GM19023 (cell line): ENCODE measurements at regions not wholly inside any gene's neighbourhood (a gene's known extent, or its start where the extent isn't known, plus 50 kb on each side); places are given as distances from the start of the nearest gene placed in this dataset.
"Not testable (repeated sequence)": the region's sequence is repeated elsewhere in the genome, so short reads cannot be mapped to it uniquely, and the experiment has no call there.

Source experiments
- ATAC-seq: cut with Tn5 transposase; IDR thresholded peaks from one replicate; pipeline ENCODE4 v1.9.1; 2021; ENCODE audit warnings: mild to moderate bottlenecking, moderate library complexity; ENCODE audit not compliant: unreplicated experiment

DNA sequence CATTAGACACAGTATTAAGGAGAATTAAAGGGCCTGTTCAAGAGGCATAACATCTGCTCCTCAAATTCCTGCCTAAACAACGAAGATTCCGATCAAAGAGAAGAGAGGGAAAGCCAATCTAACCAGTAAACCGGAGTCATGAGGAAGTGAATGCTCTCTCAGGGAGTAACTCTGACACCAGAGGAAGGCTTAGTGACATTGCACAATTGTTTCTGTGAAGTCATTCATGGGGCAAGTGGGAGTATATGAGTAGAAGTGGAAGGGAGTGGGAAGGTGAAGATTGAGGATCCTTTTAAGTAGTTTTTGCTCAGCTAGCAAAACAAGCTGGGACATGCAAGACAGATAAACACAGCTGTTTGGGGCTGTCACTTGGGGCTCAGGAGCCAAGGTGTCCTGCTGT, 136.4 kb upstream of the FAM174A start:
- ATAC-seq = not testable (repeated sequence)

DNA sequence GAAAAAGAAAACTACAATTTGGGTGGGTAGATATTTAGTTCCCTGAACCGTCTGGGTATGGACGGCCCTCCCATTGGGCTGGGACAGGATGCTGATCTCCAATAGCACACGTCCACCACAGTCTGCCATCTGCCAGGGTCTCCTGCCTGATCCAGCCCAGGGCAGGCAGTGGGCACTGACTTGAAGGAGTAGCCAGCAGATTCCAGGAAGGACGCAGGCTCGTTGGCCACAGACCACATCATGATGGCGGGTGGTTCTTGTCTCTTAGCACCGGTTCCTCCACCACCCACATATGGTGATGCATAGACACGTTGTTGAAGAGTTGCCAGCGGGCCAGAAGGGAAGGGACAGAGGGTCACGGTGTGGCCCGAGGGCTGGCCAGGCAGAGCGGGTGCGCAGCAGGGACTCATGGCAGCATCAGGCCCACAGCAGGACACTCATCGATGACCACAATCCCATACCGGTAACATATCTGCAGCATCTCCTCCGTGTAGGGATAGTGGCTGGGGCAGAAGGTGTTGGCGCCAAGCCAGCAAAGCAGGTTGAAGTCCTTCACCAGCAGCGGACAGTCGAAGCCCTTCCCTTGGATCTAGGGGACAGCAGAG, 155.8 kb upstream of the FAM174A start:
- ATAC-seq = not testable (repeated sequence)

DNA sequence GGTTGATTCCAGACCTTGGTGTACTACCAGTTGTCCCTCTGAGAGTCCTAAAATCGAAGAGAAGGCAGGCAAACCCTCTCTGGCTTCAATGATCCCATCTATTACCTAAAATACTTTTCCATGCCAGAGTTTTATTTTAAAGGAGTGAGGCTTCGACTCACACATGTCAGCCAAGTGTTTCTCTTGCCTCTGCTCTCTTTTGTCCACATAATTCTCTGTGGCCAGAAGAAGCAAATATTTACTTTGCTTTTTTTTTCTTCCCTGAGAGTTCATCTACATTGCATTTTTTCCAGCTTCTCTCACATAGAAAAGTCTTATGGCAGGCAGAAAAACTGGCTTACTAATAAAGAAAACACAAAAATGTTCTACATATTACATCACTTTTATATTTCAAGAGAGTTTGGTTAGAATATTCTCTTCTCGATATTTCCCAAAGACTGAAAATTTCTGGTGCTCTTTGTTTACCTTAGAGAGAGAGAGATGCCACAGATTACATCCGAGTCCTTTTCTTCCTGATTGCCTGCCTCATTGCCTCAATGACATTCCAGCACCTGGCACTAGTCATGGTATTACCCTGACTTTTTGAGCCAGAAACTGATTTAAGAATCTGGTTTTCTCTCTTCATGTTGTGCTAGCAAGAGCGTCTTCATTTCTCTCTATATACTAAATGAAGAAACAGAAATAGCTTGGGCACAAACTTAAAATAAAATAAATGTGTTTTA, 170.3 kb upstream of the FAM174A start:
- ATAC-seq = not testable (repeated sequence)

DNA sequence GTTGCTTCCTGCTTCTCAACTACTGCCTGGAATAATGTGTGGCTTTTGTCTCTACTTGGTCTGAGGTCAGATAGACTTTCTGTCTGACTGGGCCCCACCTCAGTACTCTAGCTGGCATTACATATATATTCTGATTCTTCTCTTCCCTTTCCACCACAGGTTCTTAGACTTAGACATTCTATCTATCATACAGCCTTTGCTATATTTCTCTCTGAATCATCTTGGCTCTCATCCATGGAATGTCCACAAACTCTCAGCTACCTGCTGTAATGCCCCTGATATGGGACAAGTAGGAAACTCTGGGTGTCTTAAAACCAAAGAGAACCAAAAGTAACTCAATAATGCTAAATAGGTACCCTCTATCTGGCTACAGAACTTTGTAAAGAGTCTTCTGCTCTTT, 170.8 kb upstream of the FAM174A start:
- ATAC-seq = not testable (repeated sequence)

DNA sequence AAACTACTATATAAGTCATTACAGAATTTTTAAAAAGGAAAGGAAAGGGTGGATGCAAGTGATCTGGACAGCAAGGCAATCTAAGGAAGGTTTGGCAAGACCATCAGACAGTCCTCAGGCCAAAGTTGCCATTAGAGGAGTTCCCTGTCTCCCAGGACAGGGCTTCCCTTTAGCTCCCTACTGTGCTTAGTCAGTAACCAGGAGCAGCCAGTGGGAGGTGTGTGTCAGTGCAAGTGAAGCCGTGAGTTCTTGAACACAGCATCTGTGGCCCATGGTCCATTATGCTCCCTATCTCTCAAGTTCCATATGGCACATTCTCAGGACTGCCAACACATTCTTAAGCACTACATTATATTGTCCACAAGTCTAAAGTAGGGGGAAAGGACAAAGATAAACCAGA, 175.2 kb upstream of the FAM174A start:
- not testable (repeated sequence) for ATAC-seq

DNA sequence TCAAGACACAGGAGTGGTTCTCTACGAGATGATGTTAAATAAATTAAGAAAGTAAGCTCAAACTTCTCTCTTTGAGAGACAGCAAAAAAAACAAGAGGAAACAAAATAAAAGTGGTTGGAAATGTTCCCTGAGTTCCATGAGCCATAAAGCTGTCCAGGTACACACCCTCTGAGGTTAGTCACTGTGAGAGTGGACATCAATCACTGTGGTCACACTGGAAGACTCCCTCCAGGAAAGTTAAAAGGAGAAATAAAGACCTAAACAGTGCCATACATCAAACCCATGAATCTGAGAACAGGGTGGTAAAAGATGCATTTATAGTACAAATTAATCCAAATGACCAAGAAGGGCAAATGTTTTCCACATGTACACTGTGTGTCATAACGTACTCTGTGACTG, 188.9 kb upstream of the FAM174A start:
- not testable (repeated sequence) for ATAC-seq

DNA sequence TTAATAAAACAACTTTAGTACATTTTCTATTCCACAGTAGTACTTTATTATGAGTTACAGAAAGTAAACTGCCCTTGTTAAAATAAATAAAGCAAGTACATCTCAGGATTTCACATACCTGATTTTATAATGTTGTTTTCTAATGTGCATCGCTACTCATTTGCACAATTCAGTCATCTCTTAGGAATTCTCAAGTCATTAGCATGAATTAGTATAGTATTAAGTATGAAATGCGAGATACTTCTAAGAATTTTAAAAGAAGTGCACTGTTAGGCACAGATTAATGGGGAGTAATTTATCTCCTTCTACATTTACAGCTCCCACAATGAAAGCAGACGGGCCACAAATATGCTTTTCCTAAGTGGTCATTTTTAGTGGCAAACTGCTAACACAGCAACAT, 193.7 kb upstream of the FAM174A start:
- ATAC-seq = not testable (repeated sequence)

DNA sequence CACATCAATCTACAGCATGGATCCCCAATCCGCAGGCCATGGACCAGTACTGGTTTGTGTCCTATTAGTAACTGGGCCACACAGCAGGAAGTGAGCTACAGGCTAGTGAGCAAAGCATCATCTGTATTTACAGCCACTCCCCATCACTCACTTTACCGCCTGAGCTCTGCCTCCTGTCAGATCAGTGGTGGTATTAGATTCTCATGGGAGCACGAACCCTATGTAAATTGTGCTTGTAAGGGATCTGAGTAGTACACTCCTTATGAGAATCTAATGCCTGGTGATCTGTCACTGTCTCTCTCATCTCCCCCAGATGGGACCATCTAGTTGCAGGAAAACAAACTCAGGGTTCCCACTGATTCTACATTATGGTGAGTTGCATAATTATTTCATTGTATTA, 212.7 kb upstream of the FAM174A start:
- ATAC-seq = no peak

DNA sequence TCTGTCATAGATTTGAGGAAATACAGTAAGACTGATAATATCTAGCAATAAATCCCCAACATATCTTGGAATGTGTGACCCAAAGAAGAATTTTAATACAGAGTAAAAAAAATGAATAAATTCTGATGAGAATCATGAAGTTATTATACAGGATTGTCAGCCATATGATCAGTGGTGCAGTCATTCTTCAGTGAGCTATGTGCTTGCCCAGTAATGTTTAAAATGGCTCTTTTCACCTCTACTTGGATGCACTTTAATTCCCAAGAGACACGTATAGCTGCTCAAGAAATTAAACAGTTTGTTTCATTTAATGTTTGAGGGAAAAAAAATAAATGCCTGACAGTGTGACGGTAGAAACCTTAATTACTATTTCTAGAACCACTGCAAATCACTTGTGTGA, 215.3 kb upstream of the FAM174A start:
- ATAC-seq = no peak

DNA sequence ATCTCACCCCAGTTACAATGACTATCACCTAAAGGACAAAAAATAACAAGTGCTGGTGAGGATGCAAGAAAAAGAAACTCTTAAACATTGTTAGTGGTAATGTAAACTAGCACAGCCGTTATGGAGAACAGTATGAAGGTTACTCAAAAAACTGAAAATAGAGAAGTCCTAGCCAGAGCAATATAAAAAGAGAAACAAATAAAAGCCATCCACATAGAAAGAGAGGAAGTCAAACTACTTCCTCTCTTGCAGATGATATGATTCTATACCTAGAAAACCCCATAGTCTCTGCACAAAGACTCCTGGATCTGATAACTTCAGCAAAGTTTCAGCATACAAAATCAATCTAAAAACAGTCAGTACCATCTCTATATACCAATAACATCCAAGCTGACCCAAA, 221.5 kb upstream of the FAM174A start:
- ATAC-seq = no peak

DNA sequence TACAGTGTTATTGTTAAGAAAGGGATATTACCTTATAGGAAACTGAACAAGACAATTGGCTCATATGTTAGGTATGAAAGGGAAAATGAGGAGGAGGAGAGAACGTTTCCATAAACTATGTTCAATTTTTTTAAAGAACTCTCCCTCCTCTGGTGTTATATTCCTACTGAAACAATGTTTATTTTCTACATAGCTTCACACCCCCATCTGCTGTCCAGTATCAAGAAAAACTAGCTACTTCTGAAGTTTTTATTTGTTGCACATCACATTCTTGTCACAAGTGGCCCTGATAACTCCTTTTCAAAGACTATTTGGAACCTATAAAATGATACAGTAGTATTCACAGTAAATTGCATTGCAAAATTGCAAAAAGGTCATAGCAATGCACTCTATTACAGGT, 223.4 kb upstream of the FAM174A start:
- ATAC-seq = no peak

DNA sequence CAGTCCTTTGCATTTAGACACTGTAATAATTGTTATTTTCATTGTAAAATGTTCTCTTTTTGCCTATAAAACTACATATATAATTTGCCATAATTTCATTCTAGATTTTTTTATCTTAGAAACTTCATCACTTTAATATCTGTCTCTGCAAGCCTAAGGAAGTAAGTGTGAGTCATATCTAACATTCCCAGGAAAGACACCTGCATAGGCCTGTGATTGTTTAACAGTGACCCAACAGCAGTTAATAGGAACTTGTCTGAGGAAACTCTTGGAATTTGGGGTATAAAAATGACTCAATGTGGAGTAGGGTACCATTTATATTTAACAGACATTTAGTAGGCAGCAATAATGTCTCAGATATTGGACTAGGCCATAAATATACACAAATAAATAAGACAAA, 229.2 kb upstream of the FAM174A start:
- ATAC-seq = no peak

DNA sequence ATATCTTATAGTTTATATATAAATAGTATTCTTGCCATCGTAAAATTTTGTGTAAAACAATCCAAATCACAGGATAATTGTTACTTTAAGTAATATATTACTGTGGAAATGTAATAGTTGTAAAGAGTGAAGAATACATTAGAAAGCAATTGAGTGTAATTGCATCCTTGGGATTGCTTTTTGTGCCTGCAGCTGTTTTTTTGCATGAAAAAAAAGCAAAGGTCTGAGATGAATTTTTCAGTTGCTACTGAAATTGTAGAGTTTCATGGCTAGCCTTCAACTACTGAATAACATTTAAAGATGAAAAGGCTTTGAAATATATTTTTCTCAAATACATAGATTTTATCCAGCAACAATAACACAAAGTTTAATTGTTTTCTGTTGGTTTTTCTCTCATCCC, 232.0 kb upstream of the FAM174A start:
- ATAC-seq = no peak

DNA sequence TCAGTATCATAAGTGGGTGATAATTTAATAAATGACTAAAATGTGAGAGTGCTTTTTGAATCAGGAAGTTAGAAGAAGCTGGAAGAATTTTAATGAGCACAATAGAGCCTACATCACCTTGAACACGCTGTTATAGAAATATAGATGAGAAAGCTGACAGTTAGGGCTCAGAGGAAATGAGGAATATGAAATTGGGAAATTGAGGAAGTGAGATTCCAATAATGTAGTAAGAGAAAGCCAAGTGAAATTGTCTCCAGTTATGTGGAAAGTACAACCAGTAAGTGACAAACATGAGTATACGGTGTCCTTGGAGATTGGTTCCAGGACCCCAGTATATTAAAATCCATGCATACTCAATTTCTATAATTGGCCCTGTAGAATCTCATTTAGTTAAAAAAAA, 235.9 kb upstream of the FAM174A start:
- ATAC-seq = no peak

DNA sequence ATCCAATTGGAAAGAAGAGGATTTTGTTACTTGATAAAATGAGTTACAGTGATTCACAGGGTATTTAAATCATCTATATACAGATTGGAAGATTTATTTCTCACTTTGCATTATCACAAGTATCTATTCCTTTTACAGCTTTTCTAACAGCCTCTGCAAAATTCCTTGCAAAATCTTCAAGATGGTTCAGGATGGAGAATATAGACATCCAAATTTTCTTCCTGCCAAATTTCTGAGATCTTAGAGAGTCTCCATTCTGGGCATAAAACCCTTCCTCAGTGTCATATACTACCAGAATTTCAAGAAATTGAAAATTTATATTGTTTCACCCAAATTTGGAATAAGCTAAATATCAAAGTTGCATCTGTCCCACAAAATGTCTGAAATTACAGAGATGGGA, 259.1 kb upstream of the FAM174A start:
- ATAC-seq = no peak

DNA sequence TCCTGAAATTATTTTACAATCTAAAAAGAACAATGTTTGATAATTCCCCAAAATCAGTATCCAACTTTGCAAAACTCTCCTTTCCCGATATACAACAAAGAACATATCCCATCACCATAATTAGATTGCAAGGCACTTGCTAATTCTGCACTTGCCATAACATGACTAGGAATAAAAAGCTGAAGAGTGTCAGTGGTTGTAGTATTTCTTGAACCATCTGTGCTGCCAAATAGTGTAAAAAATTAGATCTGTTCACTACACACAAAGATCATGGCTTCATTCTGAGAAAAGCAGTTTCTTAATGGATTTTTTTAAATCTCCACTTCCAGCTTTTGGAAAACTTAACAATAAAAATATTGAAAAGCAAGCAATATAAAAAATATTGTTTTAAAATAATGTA, 259.5 kb upstream of the FAM174A start:
- ATAC-seq = no peak

DNA sequence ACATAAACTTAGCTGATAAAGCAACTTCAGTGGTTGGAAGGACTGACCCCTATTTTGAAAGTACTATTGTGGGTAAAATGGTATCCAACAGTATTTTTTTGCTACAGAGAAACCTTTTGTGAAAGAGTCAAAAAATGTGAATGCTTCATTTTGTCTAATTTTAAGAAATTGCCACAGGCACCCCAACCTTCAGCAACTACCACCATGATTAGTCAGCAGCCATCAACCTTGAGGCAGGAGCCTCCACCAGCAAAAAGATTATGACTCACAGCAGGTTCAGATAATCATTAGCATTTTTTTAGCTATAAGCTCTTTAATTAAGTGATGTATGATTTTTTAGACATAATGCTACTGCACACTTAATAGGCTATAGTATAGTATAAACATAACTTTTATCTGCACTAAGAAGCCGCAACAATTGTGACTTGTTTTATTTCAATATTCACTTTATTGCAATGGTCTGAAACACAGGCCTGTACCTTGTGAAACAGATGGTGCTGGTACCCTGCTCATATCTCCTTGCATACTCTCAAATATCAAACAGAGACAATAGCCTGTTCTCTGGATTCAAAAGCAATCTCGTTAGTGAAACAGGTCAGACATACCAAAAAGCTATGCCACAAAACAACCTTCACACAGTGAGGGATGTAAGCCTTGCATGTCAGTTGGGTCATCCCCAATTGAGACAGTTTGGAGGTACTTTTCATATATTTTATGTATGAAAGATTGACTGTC, 261.2 kb upstream of the FAM174A start:
- ATAC-seq = no peak

DNA sequence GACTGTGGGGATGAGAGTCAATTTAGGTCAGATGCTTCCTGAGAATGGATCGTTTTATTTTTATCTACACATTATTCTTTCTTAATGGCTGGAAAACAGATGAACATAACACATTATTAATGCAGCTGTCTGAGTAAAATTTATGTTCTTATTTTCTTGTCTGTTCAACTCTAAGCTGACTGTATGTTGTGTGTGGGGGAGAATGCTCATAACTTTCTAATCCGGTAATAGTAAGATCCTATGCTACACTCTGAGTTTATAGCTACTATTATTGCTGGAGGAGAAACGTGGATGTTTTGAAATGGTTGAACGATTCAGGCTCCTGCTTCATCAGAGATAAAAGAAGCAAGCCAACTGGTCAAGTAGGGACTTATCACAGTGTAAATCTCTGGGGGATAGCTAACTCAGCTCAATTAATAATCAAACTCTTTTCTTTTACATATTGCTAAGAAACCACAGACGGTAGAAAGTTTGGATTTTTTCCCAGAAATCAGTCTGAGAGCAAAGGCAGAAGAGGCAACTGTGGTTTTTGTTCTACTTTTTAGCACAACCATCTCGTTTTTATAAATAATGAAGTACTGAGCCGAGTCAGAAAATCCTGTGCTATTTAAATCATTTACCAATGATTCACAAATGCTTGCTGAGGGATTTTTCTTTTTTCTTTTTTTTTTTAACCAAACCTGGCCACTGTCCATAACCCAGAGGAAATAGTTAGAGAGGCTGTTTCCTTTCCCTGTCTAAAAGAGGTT, 265.0 kb upstream of the FAM174A start:
- ATAC-seq = no peak

DNA sequence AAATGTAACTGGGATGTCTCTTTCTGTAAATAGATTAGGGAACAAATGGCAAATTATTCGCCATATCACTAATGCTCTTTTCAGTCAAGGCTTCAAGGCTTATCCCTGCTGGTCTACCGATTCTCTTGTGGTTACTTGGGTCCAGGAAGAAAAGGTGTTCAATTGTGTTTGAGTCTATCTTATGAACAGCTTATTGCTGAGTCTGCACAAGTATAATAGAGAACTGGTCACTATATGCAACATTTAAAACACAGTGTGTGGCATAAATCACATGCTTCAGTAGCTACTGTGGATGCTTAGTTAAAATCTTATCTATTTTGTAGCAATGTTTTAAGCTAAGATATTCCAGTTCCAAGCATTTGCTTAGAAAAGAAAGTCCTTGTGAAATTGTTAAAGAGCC, 274.2 kb upstream of the FAM174A start:
- ATAC-seq = no peak

DNA sequence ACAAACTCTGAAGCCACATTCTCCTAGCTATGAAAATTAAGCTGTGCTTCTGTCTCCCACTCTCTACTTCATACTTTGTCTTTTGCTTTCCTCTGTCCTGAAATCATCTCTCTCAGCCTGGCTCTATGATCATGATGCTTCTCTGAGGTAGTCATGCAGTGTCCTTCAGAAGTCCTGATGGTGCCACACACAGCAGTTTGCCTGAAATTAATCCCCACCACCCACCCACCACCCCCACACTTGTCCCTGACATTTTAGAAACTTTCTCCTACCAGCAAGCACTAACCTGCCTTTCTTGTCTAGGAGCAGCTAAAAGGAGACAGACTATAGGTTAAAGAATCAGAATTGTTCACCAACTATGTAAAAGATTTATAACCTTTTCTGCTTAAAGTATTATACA, 282.2 kb upstream of the FAM174A start:
- no peak for ATAC-seq

DNA sequence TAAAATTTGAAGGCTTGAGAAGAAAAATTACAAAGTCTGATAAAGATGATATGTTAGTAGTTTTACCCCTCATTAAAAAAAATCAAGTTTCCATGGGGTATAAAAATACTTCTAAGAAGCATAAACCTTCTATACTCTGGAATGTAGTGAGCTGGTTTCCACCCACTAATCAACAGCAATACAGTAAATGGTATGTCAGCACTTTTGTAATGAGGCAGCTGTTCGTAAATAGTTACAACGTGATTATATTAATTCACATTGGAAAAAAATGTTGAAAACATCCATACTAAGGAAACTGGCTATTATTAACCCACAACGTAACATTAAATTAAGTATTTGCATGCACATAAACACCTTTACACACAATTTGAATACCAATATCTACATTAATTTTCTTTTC, 283.1 kb upstream of the FAM174A start:
- ATAC-seq = no peak

DNA sequence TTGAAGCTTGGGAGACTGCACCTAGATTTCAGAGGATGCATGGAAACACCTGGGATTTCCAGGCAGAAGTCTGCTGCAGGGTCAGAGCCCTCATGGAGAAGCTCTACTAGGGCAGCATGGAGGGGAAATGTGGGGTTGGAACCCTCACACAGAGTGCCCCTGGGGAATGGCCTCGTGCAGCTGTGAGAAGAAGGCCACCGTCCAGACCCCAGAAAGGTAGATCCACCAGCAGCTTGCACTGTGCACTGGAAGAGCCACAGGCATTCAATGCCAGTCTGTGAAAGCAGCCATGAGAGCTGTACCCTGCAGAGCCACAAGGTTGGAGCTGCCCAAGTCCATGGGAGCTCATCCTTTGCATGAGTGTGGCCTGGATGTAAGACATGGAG, 285.3 kb upstream of the FAM174A start:
- ATAC-seq = no peak
